Endothelial cell of umbilical vein (primary cell): ENCODE measurements at regions not wholly inside any gene's neighbourhood (a gene's known extent, or its start where the extent isn't known, plus 50 kb on each side); places are given as distances from the start of the nearest gene placed in this dataset.

Experiments
- BruUV-seq: library from RNA; stranded (reverse); fragments of 400-500 nt; replicated peaks from 2 replicates; lab custom pipeline; 2021; lab: Mats Ljungman, UMichigan
- CTCF ChIA-PET: fragments of 300-600, 350-600 bp; sonication (Branson Sonifier 250); formaldehyde crosslinking; loops from one replicate; lab custom pipeline; 2021; ENCODE audit warnings: antibody characterized with exemption, inconsistent platforms; lab: Charles Lee
- POLR2A ChIA-PET: fragments of 300-600, 350-600 bp; sonication (Branson Sonifier 250); formaldehyde crosslinking; loops from one replicate; lab custom pipeline; 2021; ENCODE audit warnings: antibody characterized with exemption, inconsistent platforms; lab: Charles Lee
- DNase-seq: peaks from one replicate; pipeline ENCODE4 v3.0.0-alpha.2; 2011; ENCODE audit warnings: low read depth, low spot score
- FAIRE-seq: peaks from 2 replicates; lab custom pipeline; 2011; peaks lifted over from hg19 to GRCh38; lab: Jason Lieb, UNC
- H2AFZ ChIP-seq: 2 replicates; pipeline ENCODE4 v1.6.0; 2012; ENCODE audit warnings: low read depth, low read length, control low read depth, inconsistent platforms
- H3K27ac ChIP-seq: 2 replicates; pipeline ENCODE4 v1.5.1; 2011; ENCODE audit warnings: low read depth, mild to moderate bottlenecking, control low read depth, low read length, moderate library complexity; ENCODE audit not compliant: insufficient read depth
- H3K27me3 ChIP-seq, 2 experiments: 2 replicates each; pipeline versions ENCODE4 v1.6.0 to v1.6.1; 2011; ENCODE audit warnings: low read length in 2 of 2, mixed read lengths in 1 of 2; ENCODE audit not compliant: control insufficient read depth in 2 of 2, insufficient read depth in 2 of 2
- H3K36me3 ChIP-seq, 2 experiments: 2 replicates in 1 of 2; 3 replicates in 1 of 2; pipeline ENCODE4 v1.5.1; 2011; ENCODE audit warnings: low read length in 2 of 2, mild to moderate bottlenecking in 1 of 2, moderate library complexity in 1 of 2; ENCODE audit not compliant: control insufficient read depth in 2 of 2, insufficient read depth in 2 of 2; ENCODE audit errors: extremely low read depth in 1 of 2
- H3K4me1 ChIP-seq: 3 replicates; pipeline ENCODE4 v1.5.1; 2011; ENCODE audit warnings: mild to moderate bottlenecking, low read length; ENCODE audit not compliant: control insufficient read depth, insufficient read depth; ENCODE audit errors: extremely low read depth
- H3K4me2 ChIP-seq: 2 replicates; pipeline ENCODE4 v1.6.1; 2011; ENCODE audit warnings: low read length, control low read depth, mixed read lengths; ENCODE audit not compliant: insufficient read depth
- H3K4me3 ChIP-seq, 3 experiments: fragments of 200-600 bp in 1 of 3; sonication (generic), shearing (Covaris generic) in 1 of 3; replicated peaks in 1 of 3; 2 replicates each; pipeline ENCODE4 v1.5.1; 2011 to 2016; ENCODE audit warnings: control low read depth in 3 of 3, low read length in 3 of 3, mild to moderate bottlenecking in 2 of 3, inconsistent platforms in 1 of 3, low read depth in 1 of 3, moderate library complexity in 1 of 3; ENCODE audit not compliant: insufficient read depth in 1 of 3
- H3K79me2 ChIP-seq: 2 replicates; pipeline ENCODE4 v1.6.0; 2012; ENCODE audit warnings: low read length, inconsistent platforms; ENCODE audit not compliant: control insufficient read depth, insufficient read depth
- H3K9ac ChIP-seq: replicated peaks from 2 replicates; pipeline ENCODE3; 2011; ENCODE audit warnings: low read length, control low read depth; ENCODE audit not compliant: insufficient read depth; ENCODE audit errors: extremely low read depth
- H3K9me1 ChIP-seq: replicated peaks from 3 replicates; pipeline ENCODE4 v1.6.0; 2011; ENCODE audit warnings: mild to moderate bottlenecking, low read length; ENCODE audit not compliant: control insufficient read depth, insufficient read depth; ENCODE audit errors: extremely low read depth
- H3K9me3 ChIP-seq: replicated peaks from 2 replicates; pipeline ENCODE4 v1.5.1; 2012; ENCODE audit warnings: low read length, inconsistent platforms; ENCODE audit not compliant: control insufficient read depth, insufficient read depth
- H4K20me1 ChIP-seq: replicated peaks from 2 replicates; pipeline ENCODE3; 2011; ENCODE audit warnings: mild to moderate bottlenecking, low read length; ENCODE audit not compliant: control insufficient read depth, insufficient read depth; ENCODE audit errors: extremely low read depth
- CTCF ChIP-seq, 2 donors: IDR thresholded peaks; 1 replicate in 1 of 2; 2 replicates in 1 of 2; pipeline ENCODE4 v1.5.1; 2011; ENCODE audit warnings: low read length in 2 of 2, mild to moderate bottlenecking in 2 of 2, moderate library complexity in 2 of 2, control low read depth in 1 of 2, inconsistent platforms in 1 of 2, low read depth in 1 of 2; ENCODE audit not compliant: insufficient read depth in 1 of 2; ENCODE audit errors: extremely low read depth in 1 of 2
- EZH2 ChIP-seq: IDR thresholded peaks from 2 replicates; pipeline ENCODE4 v1.6.1; 2012; ENCODE audit warnings: borderline replicate concordance, low read depth, mild to moderate bottlenecking, moderate library complexity, low read length, inconsistent platforms; ENCODE audit not compliant: severe bottlenecking
- FOS ChIP-seq: IDR thresholded peaks from 2 replicates; pipeline ENCODE4 v1.6.1; 2011; ENCODE audit warnings: mild to moderate bottlenecking, low read length, moderate library complexity, borderline replicate concordance; ENCODE audit not compliant: insufficient read depth
- GATA2 ChIP-seq: IDR thresholded peaks from 2 replicates; pipeline ENCODE4 v1.7.0; 2011; ENCODE audit warnings: low read depth, mild to moderate bottlenecking, moderate library complexity, mixed read lengths, low read length; ENCODE audit not compliant: insufficient read length, insufficient read depth
- JUN ChIP-seq: IDR thresholded peaks from 2 replicates; pipeline ENCODE4 v1.6.1; 2011; ENCODE audit warnings: borderline replicate concordance, low read depth; ENCODE audit not compliant: insufficient read length, insufficient read depth
- MAX ChIP-seq: IDR thresholded peaks from 2 replicates; pipeline ENCODE4 v1.6.1; 2011; ENCODE audit not compliant: insufficient read depth, insufficient read length
- MYC ChIP-seq: IDR thresholded peaks from one replicate; pipeline ENCODE4 v1.6.1; 2011; ENCODE audit warnings: mild to moderate bottlenecking, low read depth, low read length
- POLR2A ChIP-seq: IDR thresholded peaks from 2 replicates; pipeline ENCODE4 v1.6.1; 2012; ENCODE audit warnings: low read depth, mild to moderate bottlenecking, control low read depth, low read length
- POLR2AphosphoS5 ChIP-seq: IDR thresholded peaks from 2 replicates; pipeline ENCODE4 v1.6.1; 2012; ENCODE audit warnings: low read depth, mild to moderate bottlenecking, control low read depth, low read length, moderate library complexity; ENCODE audit not compliant: insufficient read depth
- dilution Hi-C: fragments of 300-500 bp; cut with MboI; formaldehyde crosslinking; loops from one replicate; pipeline ENCODE4 v1.15.0; 2019; ENCODE audit warnings: low sequenced_read_pairs; ENCODE audit not compliant: extremely low pct_ligation_motif_present
- intact Hi-C: fragments of 100-400 bp; cut with micrococcal nuclease; formaldehyde crosslinking; loops from one replicate; pipeline ENCODE4 v1.10.0; 2022

GRCh38 chr12:93300611-93301021 lies 77.1 kb upstream of the NUDT4 start:
- Histone ChIP-seq H3K27ac (no peak overlapping the region), H3K9me3 (no peaks in the 10 kb centered on the region), H3K9me1 (no peaks in the 10 kb centered on the region), H3K36me3 (no peaks in the 10 kb centered on the region), H3K4me1 (peaks cover 7% of the 10 kb centered on the region), H3K4me3 (no peak overlapping the region), H3K9ac (no peak overlapping the region), H3K79me2 (no peaks in the 10 kb centered on the region), H4K20me1 (no peaks in the 10 kb centered on the region), H3K27me3 (no peaks in the 10 kb centered on the region), H2AFZ (no peak overlapping the region), H3K4me2 (no peak overlapping the region)
- no TSS peak for BruUV-seq
- FAIRE-seq (no peak), DNase-seq (no peak)
- no peak for TF ChIP-seq GATA2
- TF ChIP-seq JUN: no peak
- no peak for TF ChIP-seq MAX
- no peak for TF ChIP-seq POLR2A
- no peak for TF ChIP-seq CTCF (IDR thresholded peaks at IDR 0.05; ENCODE audit: extremely low read depth in 1 of 2, insufficient read depth in 1 of 2, low read depth in 1 of 2, low read length in 2 of 2)
- TF ChIP-seq POLR2AphosphoS5: no peak
- TF ChIP-seq EZH2: no peak
- no peak for TF ChIP-seq MYC
- no peak for TF ChIP-seq FOS
- intact Hi-C loops (no loop called here), dilution Hi-C loops (no loop called here)
- ChIA-PET CTCF (interaction anchor here (0.6 to 1.4 kb wide), 3 partner anchors 28 to 119 kb away, joined by 3 to 4 read pairs (median 3); no protein-coding TSS in a partner anchor), POLR2A (interaction anchor here (0.8 kb wide), 1 partner anchor 11 kb away, joined by 4 read pairs; no protein-coding TSS in a partner anchor)
